ENCODE measurements at regions not wholly inside any gene's neighbourhood (a gene's known extent, or its start where the extent isn't known, plus 50 kb on each side); places are given as distances from the start of the nearest gene placed in this dataset.

DNA sequence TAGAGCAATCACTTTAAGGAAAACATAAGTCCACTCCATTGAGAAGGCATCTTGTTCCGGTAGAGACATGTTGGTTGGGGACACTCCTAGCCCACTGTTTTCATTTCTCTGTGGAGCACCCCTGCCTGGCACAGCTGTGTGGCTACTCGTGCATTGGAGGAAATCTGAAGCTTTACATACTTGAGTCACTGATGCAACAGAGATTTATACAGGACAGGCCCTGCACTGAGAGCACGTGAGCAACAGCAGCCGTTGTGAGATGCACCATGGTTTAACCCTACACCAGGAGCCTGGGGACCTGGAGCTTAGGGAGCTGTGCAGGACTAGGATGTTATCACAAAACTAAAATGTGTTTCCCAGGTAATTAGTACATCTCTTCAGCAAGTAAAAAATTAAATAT, 230.7 kb upstream of the IRX1 start:
- TF ChIP-seq CTCF (conservative IDR thresholded peaks at IDR 0.05) (no peak), EZH2 (IDR thresholded peaks at IDR 0.05; ENCODE audit: low read depth) (no peak)
